ENCODE measurements at regions not wholly inside any gene's neighbourhood (a gene's known extent, or its start where the extent isn't known, plus 50 kb on each side); places are given as distances from the start of the nearest gene placed in this dataset.
"Not testable (repeated sequence)": the region's sequence is repeated elsewhere in the genome, so short reads cannot be mapped to it uniquely, and the experiment has no call there.

DNA sequence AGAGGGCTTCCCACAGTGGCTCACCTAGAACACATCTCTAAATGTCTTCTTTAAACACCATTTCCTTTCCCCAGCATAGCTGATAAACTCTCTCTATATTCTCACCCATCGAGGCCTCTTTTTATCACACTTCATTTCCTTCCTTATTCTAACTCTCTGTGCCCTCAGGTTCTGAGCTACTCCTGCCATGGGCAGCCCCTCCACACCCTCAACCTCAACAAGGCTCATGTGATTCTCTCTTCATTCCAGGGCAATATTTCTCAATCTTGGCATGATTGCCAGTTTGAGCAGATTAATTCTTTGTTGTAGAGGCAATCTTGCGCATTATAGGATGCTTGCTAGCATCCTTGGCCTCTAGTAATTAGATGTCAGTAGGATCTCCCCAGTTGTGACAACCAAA is 999.1 kb downstream of the TSN start:
- no peak for DNase-seq (ENCODE audit: low read depth, low spot score)

DNA sequence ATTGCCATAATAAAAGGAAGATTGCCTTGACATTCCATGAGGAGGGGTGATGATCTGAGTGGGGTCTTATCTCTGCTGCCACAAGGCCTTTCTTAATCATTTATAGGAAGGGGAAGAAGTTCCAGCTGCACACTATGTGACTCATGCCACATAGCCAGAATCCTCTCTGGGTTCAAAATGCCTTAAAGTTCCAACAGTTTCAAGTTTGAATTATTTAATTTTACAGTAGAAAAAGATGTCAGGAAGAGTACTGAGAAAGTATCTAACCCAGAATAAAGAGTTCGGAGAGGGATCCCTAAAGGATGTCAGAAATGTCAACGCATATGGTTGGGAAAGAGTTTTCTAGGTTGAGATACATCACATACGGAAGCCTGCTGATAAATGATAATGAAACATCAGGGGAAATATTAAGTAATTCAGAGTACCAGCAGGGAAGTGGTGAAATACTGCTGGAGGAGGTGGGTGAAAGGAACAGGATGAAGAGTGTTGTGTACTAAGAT is 999.9 kb downstream of the TSN start:
- DNase-seq (ENCODE audit: low read depth, low spot score), result no peak

- DNase-seq (ENCODE audit: low read depth, low spot score), result no peak
Observed at GRCh38 chr2:122758967-122759366, 1003.5 kb downstream of the TSN start.

DNA sequence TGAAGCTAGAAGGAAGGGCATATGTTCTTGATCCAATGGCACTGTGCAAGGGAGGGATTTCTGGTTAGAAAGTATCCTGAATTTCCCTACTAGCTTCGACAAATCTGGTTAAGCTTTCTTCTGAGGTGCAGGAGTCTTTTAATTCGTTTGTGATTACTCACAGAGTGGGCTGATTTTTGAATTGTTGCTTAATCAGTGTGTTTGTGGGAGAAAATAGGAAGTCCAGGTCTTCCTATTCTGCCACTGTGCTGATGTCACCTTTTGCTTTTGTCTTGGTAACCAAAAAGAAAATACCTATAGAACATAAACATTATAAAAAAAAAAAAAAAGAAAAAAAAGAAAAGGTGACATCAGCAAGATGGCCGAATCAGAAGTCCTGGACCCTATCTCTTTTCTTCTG is 1008.6 kb downstream of the TSN start:
- no peak for DNase-seq (ENCODE audit: low read depth, low spot score)

- DNase-seq (ENCODE audit: low read depth, low spot score), result no peak
Observed at GRCh38 chr2:122780251-122780650, 1024.8 kb downstream of the TSN start.

DNA sequence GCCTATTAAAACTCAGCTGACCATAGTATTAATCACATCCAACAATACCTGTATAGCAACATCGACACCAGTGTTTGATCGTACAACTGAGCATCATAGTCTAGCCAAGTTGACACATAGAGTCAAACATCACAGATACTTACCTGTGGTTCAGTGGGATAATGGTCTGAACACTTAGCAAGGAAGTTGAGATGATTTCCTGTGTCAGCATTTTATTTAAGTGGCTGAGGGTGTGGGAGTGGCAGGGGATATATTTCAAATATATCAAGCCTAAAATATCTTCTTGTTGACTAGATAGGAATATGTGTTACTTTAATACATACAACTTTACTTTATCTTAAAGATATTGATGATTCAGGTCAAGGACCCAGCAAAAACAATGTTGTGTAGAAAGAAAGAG is 1038.6 kb downstream of the TSN start:
- no peak for DNase-seq (ENCODE audit: low read depth, low spot score)

GRCh38 chr2:122795763-122796162 is 1040.3 kb downstream of the TSN start:
- DNase-seq (ENCODE audit: low read depth, low spot score), result no peak

DNA sequence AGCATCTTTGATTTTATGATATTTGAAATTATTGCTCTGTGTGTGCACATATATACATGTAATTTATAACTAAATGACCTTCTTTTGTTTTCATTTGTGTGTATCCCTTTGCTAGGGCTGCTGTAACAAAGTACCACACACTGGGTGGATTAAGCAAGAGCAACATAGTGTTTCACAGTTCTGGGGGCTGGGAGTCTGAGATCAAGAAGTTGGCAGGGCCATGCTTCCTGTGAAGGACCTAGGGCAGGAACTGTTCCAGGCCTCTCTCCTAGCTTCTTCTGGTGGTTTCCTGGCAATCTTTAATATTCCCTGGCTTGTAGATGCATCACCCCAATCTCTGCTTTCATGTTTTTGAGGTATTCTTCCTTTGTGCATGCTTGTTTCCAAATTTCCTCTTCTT is 1043.9 kb downstream of the TSN start:
- no peak for DNase-seq (ENCODE audit: low read depth, low spot score)

GRCh38 chr2:122800781-122801180 is 1045.3 kb downstream of the TSN start:
- no peak for DNase-seq (ENCODE audit: low read depth, low spot score)

DNA sequence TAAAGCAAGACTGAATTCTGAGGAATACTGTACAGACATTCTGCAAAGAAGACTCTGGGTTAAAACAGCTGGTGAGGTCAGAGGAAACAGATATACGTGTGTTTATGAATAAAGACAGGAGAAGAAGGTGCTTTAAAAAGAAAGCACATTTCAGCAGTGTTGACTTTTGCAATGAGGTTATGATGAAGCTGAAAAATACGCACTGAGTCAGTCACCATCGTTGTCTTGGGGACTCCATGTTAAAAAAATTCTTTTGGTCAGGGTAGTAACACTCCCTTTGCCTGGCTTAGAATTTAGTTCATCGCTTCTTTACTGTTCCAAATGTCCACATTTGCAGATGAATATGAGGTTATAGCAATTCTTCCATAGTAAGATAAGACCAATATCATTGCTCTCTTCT is 1049.0 kb downstream of the TSN start:
- no peak for DNase-seq (ENCODE audit: low read depth, low spot score)

DNA sequence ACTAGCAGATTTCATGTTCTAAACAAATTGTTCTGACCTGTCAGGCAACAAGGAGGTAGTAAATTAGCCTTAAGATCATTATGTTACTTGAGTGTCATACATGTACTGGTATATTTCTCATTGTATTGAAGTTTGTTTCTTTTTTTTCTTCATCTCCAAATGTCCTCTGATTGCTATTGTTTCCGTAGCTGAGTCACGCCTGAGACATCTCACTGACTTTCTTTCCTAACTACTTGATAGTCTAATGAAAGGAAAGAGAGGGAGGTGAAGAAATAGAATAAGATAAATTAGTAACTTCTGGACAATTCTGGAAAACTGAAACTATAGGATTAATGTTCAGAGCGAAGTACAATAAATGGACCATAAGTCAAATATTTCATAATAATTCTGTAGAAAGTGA is 1049.9 kb downstream of the TSN start:
- no peak for DNase-seq (ENCODE audit: low read depth, low spot score)

DNA sequence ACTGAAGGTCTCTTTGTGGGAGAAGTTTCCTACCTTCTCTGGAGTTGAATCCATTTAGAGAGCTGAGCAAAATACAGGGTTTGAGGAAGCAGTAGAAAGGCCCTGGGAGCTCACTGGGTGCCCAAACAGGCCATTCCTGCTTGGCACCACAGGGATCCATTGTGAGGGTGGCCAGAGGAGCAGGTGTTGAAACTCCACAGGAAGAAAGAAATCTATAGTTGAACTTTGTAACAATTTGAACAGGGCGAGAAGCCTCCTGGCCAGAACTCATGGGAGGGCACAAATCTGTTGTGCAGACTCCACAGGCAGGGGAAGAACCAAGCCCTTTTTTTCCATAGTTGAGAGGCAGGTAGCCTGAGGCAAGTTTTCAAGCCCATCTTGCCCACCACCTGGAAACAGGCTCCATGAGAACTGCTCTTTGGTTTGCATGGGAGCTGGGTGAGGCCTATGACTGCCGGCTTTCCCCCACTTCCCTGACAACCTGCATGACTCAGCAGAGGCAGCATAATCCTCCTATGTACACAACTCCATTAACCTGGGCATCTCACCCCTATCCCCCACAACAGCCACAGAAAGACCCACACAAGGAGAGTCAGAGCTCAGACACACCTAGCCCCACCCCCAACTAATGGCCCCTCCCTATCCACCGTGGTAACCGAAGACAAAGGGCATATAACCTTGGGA is 1053.0 kb downstream of the TSN start:
- no peak for DNase-seq (ENCODE audit: low read depth, low spot score)

GRCh38 chr2:122812214-122812613 is 1056.8 kb downstream of the TSN start:
- DNase-seq (ENCODE audit: low read depth, low spot score), result not testable (repeated sequence)

DNA sequence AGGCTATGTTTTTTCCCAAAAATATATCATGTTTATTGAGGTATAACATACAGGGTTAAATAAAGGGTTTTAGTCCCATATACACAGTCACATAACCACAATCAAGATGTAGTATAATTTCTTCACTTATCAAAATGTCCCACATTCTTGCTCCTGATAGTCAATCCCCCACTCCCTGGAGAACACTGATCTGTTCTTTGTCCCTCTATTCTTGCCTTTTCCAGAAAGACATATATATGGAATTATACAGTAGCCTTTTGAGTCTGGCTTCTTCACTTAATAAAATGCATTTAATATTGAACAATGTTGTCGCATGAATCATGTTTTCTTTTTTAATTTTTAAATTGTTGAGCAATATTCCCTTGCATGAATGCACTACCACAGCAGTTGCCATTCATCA is 1059.7 kb downstream of the TSN start:
- no peak for DNase-seq (ENCODE audit: low read depth, low spot score)

DNA sequence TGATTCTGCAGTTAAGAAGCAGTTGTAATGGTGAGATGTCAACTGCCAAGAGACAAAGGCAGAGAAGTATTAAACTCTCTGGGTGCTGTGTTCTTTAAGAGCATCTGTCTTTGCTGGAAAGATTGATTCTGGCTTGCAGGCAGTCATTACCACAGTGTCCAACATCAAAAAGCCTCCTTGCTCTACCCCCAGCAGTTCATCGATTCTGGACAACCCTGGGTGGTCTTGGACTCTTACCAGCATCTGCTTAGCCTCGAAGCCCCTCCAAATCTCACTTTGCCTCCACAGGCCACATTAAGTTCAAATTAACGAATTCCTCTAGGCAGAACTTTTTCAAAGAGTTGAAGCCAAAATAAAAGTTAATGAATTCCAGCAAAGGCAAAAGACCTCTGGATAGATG is 1061.4 kb downstream of the TSN start:
- DNase-seq (ENCODE audit: low read depth, low spot score), result no peak

- DNase-seq (ENCODE audit: low read depth, low spot score), result no peak
Observed at GRCh38 chr2:122822319-122822718, 1066.9 kb downstream of the TSN start.

- no peak for DNase-seq (ENCODE audit: low read depth, low spot score)
Observed at GRCh38 chr2:122830157-122830556, 1074.7 kb downstream of the TSN start.

DNA sequence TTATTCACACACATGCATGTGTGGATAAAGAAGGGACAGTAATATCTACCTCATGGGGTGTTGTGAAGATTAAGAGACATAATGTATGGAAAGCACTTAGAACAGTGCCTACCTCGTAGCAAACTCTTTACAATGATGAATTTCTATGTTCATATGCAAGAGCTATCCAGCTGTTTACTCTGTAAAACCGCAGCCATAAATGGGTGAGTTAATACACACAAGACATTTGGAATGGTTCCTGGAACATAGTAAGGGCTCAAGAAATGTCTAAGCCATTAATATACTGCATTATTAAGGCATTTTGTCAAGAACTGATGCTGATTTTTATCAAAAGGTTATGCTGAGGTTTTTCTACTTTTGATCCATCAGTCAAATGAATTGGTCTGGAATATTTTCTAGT is 1076.2 kb downstream of the TSN start:
- DNase-seq (ENCODE audit: low read depth, low spot score), result no peak

DNA sequence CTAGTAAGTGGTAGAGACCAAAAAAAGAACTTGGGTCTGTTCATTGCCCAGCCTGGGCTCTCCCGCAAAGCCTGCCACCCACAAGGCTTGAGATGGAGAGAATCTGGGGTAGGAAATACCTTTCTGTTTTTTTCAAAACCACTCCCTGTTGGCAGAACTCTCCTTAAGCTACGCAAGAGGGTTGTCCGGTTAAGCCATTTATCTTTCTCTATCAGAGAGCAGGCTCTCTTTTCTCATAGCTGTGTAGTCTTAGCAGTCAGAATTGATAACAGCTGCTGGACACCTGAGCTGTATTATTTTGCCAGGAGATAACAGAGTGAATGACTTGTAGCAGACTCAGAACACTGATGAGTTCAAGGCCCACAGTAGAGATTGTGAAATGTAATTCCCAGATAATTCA is 1088.1 kb downstream of the TSN start:
- no peak for DNase-seq (ENCODE audit: low read depth, low spot score)

DNA sequence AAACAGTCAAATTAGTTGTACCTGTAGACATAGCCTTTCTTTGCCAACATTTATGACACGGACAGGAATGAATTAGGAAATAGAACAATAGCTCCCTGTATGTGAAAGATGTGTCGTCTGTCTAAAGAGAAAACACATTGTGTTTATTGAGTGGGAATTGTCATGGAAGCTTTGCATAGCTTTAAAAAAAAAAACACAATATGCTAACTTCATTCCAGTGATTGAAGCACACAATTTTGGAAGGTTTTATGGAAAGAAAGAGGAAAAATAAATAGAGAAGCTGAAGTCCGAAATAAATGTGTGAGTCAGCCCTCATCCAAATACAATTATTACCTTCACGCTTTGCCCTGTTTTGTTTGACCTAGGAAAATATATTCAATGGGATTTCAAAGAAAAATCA is 1095.7 kb downstream of the TSN start:
- no peak for DNase-seq (ENCODE audit: low read depth, low spot score)

GRCh38 chr2:122851972-122852531 is 1096.6 kb downstream of the TSN start:
- DNase-seq (ENCODE audit: low read depth, low spot score), result no peak

DNA sequence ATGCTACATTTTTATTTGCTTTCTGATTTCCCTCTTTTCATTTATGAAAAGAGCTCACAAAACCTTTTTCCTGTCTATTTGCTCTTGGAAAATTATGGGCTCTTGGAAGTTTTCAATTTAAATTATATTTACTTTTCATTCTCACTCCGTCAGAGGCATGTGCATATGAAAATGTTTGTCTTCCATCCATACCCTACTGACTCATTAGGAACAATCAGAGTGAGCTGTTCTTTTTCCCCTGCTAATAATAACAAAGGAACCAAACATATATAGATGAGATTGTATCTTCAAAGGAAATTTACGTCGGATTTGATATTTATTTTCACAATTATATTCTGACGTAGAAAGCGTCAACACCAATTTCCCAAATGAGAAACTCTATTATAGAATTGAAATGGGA is 1101.2 kb downstream of the TSN start:
- DNase-seq (ENCODE audit: low read depth, low spot score), result no peak

DNA sequence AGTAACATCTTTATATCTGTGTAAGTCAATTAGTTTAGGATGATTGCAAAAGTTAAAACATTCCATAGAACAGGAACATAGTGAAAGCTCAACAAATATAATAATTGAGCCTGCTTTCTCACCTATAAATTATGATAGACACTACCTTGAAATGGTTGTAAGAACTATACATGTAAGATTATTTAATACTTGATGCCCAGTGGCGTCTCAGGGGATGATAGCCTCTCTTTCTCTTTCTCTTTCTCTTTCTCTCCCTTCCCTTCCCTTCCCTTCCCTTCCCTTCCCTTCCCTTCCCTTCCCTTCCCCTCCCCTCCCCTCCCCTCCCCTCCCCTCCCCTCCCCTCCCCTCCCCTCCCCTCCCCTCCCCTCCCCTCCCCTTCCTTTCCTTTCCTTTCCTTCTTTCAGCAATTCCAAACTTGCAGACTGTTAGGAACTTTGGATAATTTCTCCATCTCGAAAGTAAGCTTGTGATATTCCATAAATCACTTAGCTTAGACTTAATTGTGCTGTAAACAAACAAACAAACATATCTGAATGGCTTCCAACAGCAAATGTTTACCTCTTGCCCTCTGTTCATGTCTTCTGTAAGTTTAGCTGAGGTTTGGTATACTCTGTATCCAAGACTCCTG is 1102.7 kb downstream of the TSN start:
- no peak for DNase-seq (ENCODE audit: low read depth, low spot score)

Measured in smooth muscle cell of the brain vasculature (primary cell).